ENCODE measurements at regions not wholly inside any gene's neighbourhood (a gene's known extent, or its start where the extent isn't known, plus 50 kb on each side); places are given as distances from the start of the nearest gene placed in this dataset.
"Not testable (repeated sequence)": the region's sequence is repeated elsewhere in the genome, so short reads cannot be mapped to it uniquely, and the experiment has no call there.

- H3K4me3 Mint-ChIP-seq; H3K27me3 Mint-ChIP-seq (ENCODE audit: low read depth in 2 of 2); intact Hi-C loops (cut with micrococcal nuclease); DNase-seq; H3K27ac ChIP-seq (ENCODE audit: low read length); H3K27me3 ChIP-seq (ENCODE audit: control insufficient read depth, insufficient read depth, low read length); H3K4me1 Mint-ChIP-seq; ATAC-seq; H3K9me3 Mint-ChIP-seq; H3K27ac Mint-ChIP-seq; H3K36me3 Mint-ChIP-seq; H3K9me3 ChIP-seq (ENCODE audit: control insufficient read depth, insufficient read depth, low read length); H3K4me3 ChIP-seq (ENCODE audit: low read length); H3K4me1 ChIP-seq (ENCODE audit: control insufficient read depth, insufficient read depth, low read length); H3K36me3 ChIP-seq (ENCODE audit: control insufficient read depth, insufficient read depth, low read length): not testable (repeated sequence)
- WGBS (ENCODE audit: insufficient coverage) = 63% methylated on average over 5 of the region's 15 CpGs
Measured at GRCh38 chr16:32915346-32915745, 239.4 kb upstream of the TP53TG3 start.

GRCh38 chr16:32897782-32898181 lies 221.8 kb upstream of the TP53TG3 start:
- H3K36me3 Mint-ChIP-seq; H3K27ac Mint-ChIP-seq; H3K36me3 ChIP-seq (ENCODE audit: control insufficient read depth, insufficient read depth, low read length); H3K4me3 Mint-ChIP-seq; H3K27me3 ChIP-seq (ENCODE audit: control insufficient read depth, insufficient read depth, low read length); H3K9me3 ChIP-seq (ENCODE audit: control insufficient read depth, insufficient read depth, low read length); H3K27me3 Mint-ChIP-seq (ENCODE audit: low read depth in 2 of 2); H3K4me3 ChIP-seq (ENCODE audit: low read length); H3K4me1 ChIP-seq (ENCODE audit: control insufficient read depth, insufficient read depth, low read length); ATAC-seq; H3K4me1 Mint-ChIP-seq; intact Hi-C loops (cut with micrococcal nuclease); H3K9me3 Mint-ChIP-seq; DNase-seq; H3K27ac ChIP-seq (ENCODE audit: low read length): not testable (repeated sequence)
- WGBS (ENCODE audit: insufficient coverage) = 27% methylated on average over 4 of the region's 9 CpGs

- H3K27ac ChIP-seq (ENCODE audit: low read length); H3K4me3 Mint-ChIP-seq; H3K9me3 Mint-ChIP-seq; H3K4me1 Mint-ChIP-seq; H3K4me1 ChIP-seq (ENCODE audit: control insufficient read depth, insufficient read depth, low read length); H3K27me3 Mint-ChIP-seq (ENCODE audit: low read depth in 2 of 2); intact Hi-C loops (cut with micrococcal nuclease); H3K27ac Mint-ChIP-seq; H3K36me3 ChIP-seq (ENCODE audit: control insufficient read depth, insufficient read depth, low read length); H3K27me3 ChIP-seq (ENCODE audit: control insufficient read depth, insufficient read depth, low read length); H3K4me3 ChIP-seq (ENCODE audit: low read length); DNase-seq; H3K36me3 Mint-ChIP-seq; H3K9me3 ChIP-seq (ENCODE audit: control insufficient read depth, insufficient read depth, low read length); ATAC-seq: not testable (repeated sequence)
- WGBS (ENCODE audit: insufficient coverage) = no CpG with 5 or more reads among the region's 56 CpGs
Measured at GRCh38 chr16:32885392-32885791, 209.4 kb upstream of the TP53TG3 start.

- H3K4me1 ChIP-seq (ENCODE audit: control insufficient read depth, insufficient read depth, low read length) = not testable (repeated sequence)
Measured at GRCh38 chr16:32884556-32884955, 208.6 kb upstream of the TP53TG3 start.

GRCh38 chr16:32882328-32882857 lies 206.4 kb upstream of the TP53TG3 start:
- WGBS (ENCODE audit: insufficient coverage) = 83% methylated on average over 3 of the region's 10 CpGs
- H3K27ac Mint-ChIP-seq; DNase-seq; H3K9me3 ChIP-seq (ENCODE audit: control insufficient read depth, insufficient read depth, low read length); H3K27me3 ChIP-seq (ENCODE audit: control insufficient read depth, insufficient read depth, low read length); H3K4me3 ChIP-seq (ENCODE audit: low read length); H3K36me3 Mint-ChIP-seq; H3K27ac ChIP-seq (ENCODE audit: low read length); H3K27me3 Mint-ChIP-seq (ENCODE audit: low read depth in 2 of 2); H3K4me1 ChIP-seq (ENCODE audit: control insufficient read depth, insufficient read depth, low read length); H3K36me3 ChIP-seq (ENCODE audit: control insufficient read depth, insufficient read depth, low read length); intact Hi-C loops (cut with micrococcal nuclease); ATAC-seq; H3K9me3 Mint-ChIP-seq; H3K4me3 Mint-ChIP-seq; H3K4me1 Mint-ChIP-seq: not testable (repeated sequence)

More at GRCh38 chr16:32884556-32884955, 208.6 kb upstream of the TP53TG3 start:
- intact Hi-C loops (cut with micrococcal nuclease); H3K4me3 ChIP-seq (ENCODE audit: low read length); H3K27me3 ChIP-seq (ENCODE audit: control insufficient read depth, insufficient read depth, low read length); H3K36me3 Mint-ChIP-seq; H3K27ac ChIP-seq (ENCODE audit: low read length); H3K27me3 Mint-ChIP-seq (ENCODE audit: low read depth in 2 of 2); H3K9me3 ChIP-seq (ENCODE audit: control insufficient read depth, insufficient read depth, low read length); H3K4me1 Mint-ChIP-seq; H3K36me3 ChIP-seq (ENCODE audit: control insufficient read depth, insufficient read depth, low read length); H3K9me3 Mint-ChIP-seq; H3K4me3 Mint-ChIP-seq; ATAC-seq; H3K27ac Mint-ChIP-seq; DNase-seq: not testable (repeated sequence)
- 90% methylated on average over 5 of the region's 22 CpGs for WGBS (ENCODE audit: insufficient coverage)

GRCh38 chr16:32881631-32882030 lies 205.7 kb upstream of the TP53TG3 start:
- H3K27me3 Mint-ChIP-seq (ENCODE audit: low read depth in 2 of 2); H3K9me3 Mint-ChIP-seq; H3K4me3 Mint-ChIP-seq; H3K36me3 Mint-ChIP-seq; H3K27me3 ChIP-seq (ENCODE audit: control insufficient read depth, insufficient read depth, low read length); H3K27ac ChIP-seq (ENCODE audit: low read length); ATAC-seq; H3K4me1 Mint-ChIP-seq; H3K27ac Mint-ChIP-seq; H3K4me1 ChIP-seq (ENCODE audit: control insufficient read depth, insufficient read depth, low read length); H3K36me3 ChIP-seq (ENCODE audit: control insufficient read depth, insufficient read depth, low read length); intact Hi-C loops (cut with micrococcal nuclease); H3K4me3 ChIP-seq (ENCODE audit: low read length); DNase-seq; H3K9me3 ChIP-seq (ENCODE audit: control insufficient read depth, insufficient read depth, low read length): not testable (repeated sequence)
- WGBS (ENCODE audit: insufficient coverage) = no CpG with 5 or more reads among the region's 3 CpGs

GRCh38 chr16:32880009-32880408 lies 204.0 kb upstream of the TP53TG3 start:
- DNase-seq; H3K36me3 ChIP-seq (ENCODE audit: control insufficient read depth, insufficient read depth, low read length); H3K27me3 Mint-ChIP-seq (ENCODE audit: low read depth in 2 of 2); H3K9me3 ChIP-seq (ENCODE audit: control insufficient read depth, insufficient read depth, low read length); H3K27ac Mint-ChIP-seq; H3K4me1 ChIP-seq (ENCODE audit: control insufficient read depth, insufficient read depth, low read length); H3K27ac ChIP-seq (ENCODE audit: low read length); H3K4me3 ChIP-seq (ENCODE audit: low read length); H3K36me3 Mint-ChIP-seq; H3K4me1 Mint-ChIP-seq; H3K9me3 Mint-ChIP-seq; H3K27me3 ChIP-seq (ENCODE audit: control insufficient read depth, insufficient read depth, low read length); ATAC-seq; intact Hi-C loops (cut with micrococcal nuclease); H3K4me3 Mint-ChIP-seq: not testable (repeated sequence)
- WGBS (ENCODE audit: insufficient coverage) = 87% methylated on average over 6 of the region's 10 CpGs

GRCh38 chr16:32876718-32877117 lies 200.8 kb upstream of the TP53TG3 start:
- H3K27me3 ChIP-seq (ENCODE audit: control insufficient read depth, insufficient read depth, low read length); H3K4me3 ChIP-seq (ENCODE audit: low read length); H3K27ac ChIP-seq (ENCODE audit: low read length); H3K27ac Mint-ChIP-seq; H3K27me3 Mint-ChIP-seq (ENCODE audit: low read depth in 2 of 2); H3K36me3 Mint-ChIP-seq; H3K4me1 ChIP-seq (ENCODE audit: control insufficient read depth, insufficient read depth, low read length); H3K4me1 Mint-ChIP-seq; H3K4me3 Mint-ChIP-seq; H3K9me3 Mint-ChIP-seq; DNase-seq; intact Hi-C loops (cut with micrococcal nuclease); ATAC-seq; H3K9me3 ChIP-seq (ENCODE audit: control insufficient read depth, insufficient read depth, low read length); H3K36me3 ChIP-seq (ENCODE audit: control insufficient read depth, insufficient read depth, low read length): not testable (repeated sequence)
- WGBS (ENCODE audit: insufficient coverage) = no CpG with 5 or more reads among the region's 5 CpGs

Measured in natural killer cell (primary cell).